ENCODE measurements at regions not wholly inside any gene's neighbourhood (a gene's known extent, or its start where the extent isn't known, plus 50 kb on each side); places are given as distances from the start of the nearest gene placed in this dataset.
"Not testable (repeated sequence)": the region's sequence is repeated elsewhere in the genome, so short reads cannot be mapped to it uniquely, and the experiment has no call there.

- Histone ChIP-seq H3K36me3 (ENCODE audit: insufficient read depth, low read length) (no peaks in the 10 kb centered on the region), H3K9me3 (ENCODE audit: insufficient read depth, low read depth, low read length) (no peaks in the 10 kb centered on the region), H3K27me3 (ENCODE audit: insufficient read depth, low read length) (no peaks in the 10 kb centered on the region), H3K9ac (ENCODE audit: low read depth, low read length) (no peak overlapping the region), H3K4me3 (ENCODE audit: low read length) (no peak overlapping the region), H3K4me1 (ENCODE audit: insufficient read depth, low read length) (no peaks in the 10 kb centered on the region), H3K27ac (ENCODE audit: low read depth, low read length) (no peak overlapping the region)
- WGBS: 90% methylated on average over 1 of the region's 1 CpG
Measured at GRCh38 chr12:20142316-20142715, 226.0 kb upstream of the PDE3A start.

- Histone ChIP-seq H3K4me1 (ENCODE audit: insufficient read depth, low read length) (no peaks in the 10 kb centered on the region), H3K4me3 (ENCODE audit: low read length) (no peak overlapping the region), H3K9ac (ENCODE audit: low read depth, low read length) (no peak overlapping the region), H3K27ac (ENCODE audit: low read depth, low read length) (no peak overlapping the region), H3K36me3 (ENCODE audit: insufficient read depth, low read length) (no peaks in the 10 kb centered on the region), H3K27me3 (ENCODE audit: insufficient read depth, low read length) (no peaks in the 10 kb centered on the region), H3K9me3 (ENCODE audit: insufficient read depth, low read depth, low read length) (no peaks in the 10 kb centered on the region)
- 66% methylated on average over 3 of the region's 3 CpGs for WGBS
Measured at GRCh38 chr12:20142956-20143355, 225.4 kb upstream of the PDE3A start.

GRCh38 chr12:20144341-20144740 is 224.0 kb upstream of the PDE3A start:
- H3K27ac ChIP-seq (ENCODE audit: low read depth, low read length): no peak overlapping the region
- no peaks in the 10 kb centered on the region for H3K27me3 ChIP-seq (ENCODE audit: insufficient read depth, low read length)
- 93% methylated on average over 3 of the region's 3 CpGs for WGBS
- no peaks in the 10 kb centered on the region for H3K4me1 ChIP-seq (ENCODE audit: insufficient read depth, low read length)
- no peak overlapping the region for H3K4me3 ChIP-seq (ENCODE audit: low read length)
- H3K36me3 ChIP-seq (ENCODE audit: insufficient read depth, low read length): no peaks in the 10 kb centered on the region
- no peak overlapping the region for H3K9ac ChIP-seq (ENCODE audit: low read depth, low read length)
- no peaks in the 10 kb centered on the region for H3K9me3 ChIP-seq (ENCODE audit: insufficient read depth, low read depth, low read length)

GRCh38 chr12:20148241-20148640 is 220.1 kb upstream of the PDE3A start:
- Histone ChIP-seq H3K9ac (ENCODE audit: low read depth, low read length) (no peak overlapping the region), H3K9me3 (ENCODE audit: insufficient read depth, low read depth, low read length) (no peaks in the 10 kb centered on the region), H3K27me3 (ENCODE audit: insufficient read depth, low read length) (no peaks in the 10 kb centered on the region), H3K4me1 (ENCODE audit: insufficient read depth, low read length) (no peaks in the 10 kb centered on the region), H3K4me3 (ENCODE audit: low read length) (no peak overlapping the region), H3K27ac (ENCODE audit: low read depth, low read length) (no peak overlapping the region), H3K36me3 (ENCODE audit: insufficient read depth, low read length) (no peaks in the 10 kb centered on the region)
- WGBS: 100% methylated on average over 1 of the region's 1 CpG

GRCh38 chr12:20150835-20151422 is 217.4 kb upstream of the PDE3A start:
- no peak overlapping the region for H3K4me3 ChIP-seq (ENCODE audit: low read length)
- no peak overlapping the region for H3K27ac ChIP-seq (ENCODE audit: low read depth, low read length)
- no peak overlapping the region for H3K9ac ChIP-seq (ENCODE audit: low read depth, low read length)
- no peaks in the 10 kb centered on the region for H3K27me3 ChIP-seq (ENCODE audit: insufficient read depth, low read length)
- no peaks in the 10 kb centered on the region for H3K4me1 ChIP-seq (ENCODE audit: insufficient read depth, low read length)
- no peaks in the 10 kb centered on the region for H3K36me3 ChIP-seq (ENCODE audit: insufficient read depth, low read length)
- 90% methylated on average over 4 of the region's 6 CpGs for WGBS
- no peaks in the 10 kb centered on the region for H3K9me3 ChIP-seq (ENCODE audit: insufficient read depth, low read depth, low read length)

GRCh38 chr12:20154052-20154451 is 214.3 kb upstream of the PDE3A start:
- H3K36me3 ChIP-seq (ENCODE audit: insufficient read depth, low read length): no peaks in the 10 kb centered on the region
- H3K27ac ChIP-seq (ENCODE audit: low read depth, low read length): no peak overlapping the region
- no peak overlapping the region for H3K4me3 ChIP-seq (ENCODE audit: low read length)
- 96% methylated on average over 1 of the region's 1 CpG for WGBS
- H3K27me3 ChIP-seq (ENCODE audit: insufficient read depth, low read length): no peaks in the 10 kb centered on the region
- no peak overlapping the region for H3K9ac ChIP-seq (ENCODE audit: low read depth, low read length)
- H3K4me1 ChIP-seq (ENCODE audit: insufficient read depth, low read length): no peaks in the 10 kb centered on the region
- H3K9me3 ChIP-seq (ENCODE audit: insufficient read depth, low read depth, low read length): no peaks in the 10 kb centered on the region

- WGBS: 96% methylated on average over 1 of the region's 1 CpG
- H3K27me3 ChIP-seq (ENCODE audit: insufficient read depth, low read length): no peaks in the 10 kb centered on the region
Measured at GRCh38 chr12:20155374-20155773, 213.0 kb upstream of the PDE3A start.

GRCh38 chr12:20160899-20161298 is 207.4 kb upstream of the PDE3A start:
- H3K4me1 ChIP-seq (ENCODE audit: insufficient read depth, low read length); H3K27me3 ChIP-seq (ENCODE audit: insufficient read depth, low read length); H3K9me3 ChIP-seq (ENCODE audit: insufficient read depth, low read depth, low read length); H3K9ac ChIP-seq (ENCODE audit: low read depth, low read length); H3K36me3 ChIP-seq (ENCODE audit: insufficient read depth, low read length); H3K4me3 ChIP-seq (ENCODE audit: low read length); H3K27ac ChIP-seq (ENCODE audit: low read depth, low read length): not testable (repeated sequence)
- 84% methylated on average over 4 of the region's 4 CpGs for WGBS

More at GRCh38 chr12:20155374-20155773, 213.0 kb upstream of the PDE3A start:
- Histone ChIP-seq H3K9me3 (ENCODE audit: insufficient read depth, low read depth, low read length) (no peaks in the 10 kb centered on the region), H3K27ac (ENCODE audit: low read depth, low read length) (no peak overlapping the region), H3K4me3 (ENCODE audit: low read length) (no peak overlapping the region), H3K4me1 (ENCODE audit: insufficient read depth, low read length) (no peaks in the 10 kb centered on the region), H3K36me3 (ENCODE audit: insufficient read depth, low read length) (no peaks in the 10 kb centered on the region), H3K9ac (ENCODE audit: low read depth, low read length) (no peak overlapping the region)

- Histone ChIP-seq H3K4me3 (ENCODE audit: low read length) (no peak overlapping the region), H3K9me3 (ENCODE audit: insufficient read depth, low read depth, low read length) (no peaks in the 10 kb centered on the region), H3K36me3 (ENCODE audit: insufficient read depth, low read length) (no peaks in the 10 kb centered on the region), H3K27me3 (ENCODE audit: insufficient read depth, low read length) (no peaks in the 10 kb centered on the region), H3K4me1 (ENCODE audit: insufficient read depth, low read length) (no peaks in the 10 kb centered on the region), H3K27ac (ENCODE audit: low read depth, low read length) (no peak overlapping the region), H3K9ac (ENCODE audit: low read depth, low read length) (no peak overlapping the region)
- WGBS: 94% methylated on average over 9 of the region's 9 CpGs
Measured at GRCh38 chr12:20174528-20175175, 193.7 kb upstream of the PDE3A start.

- no peaks in the 10 kb centered on the region for H3K9me3 ChIP-seq (ENCODE audit: insufficient read depth, low read depth, low read length)
- H3K4me1 ChIP-seq (ENCODE audit: insufficient read depth, low read length): no peaks in the 10 kb centered on the region
- H3K4me3 ChIP-seq (ENCODE audit: low read length): no peak overlapping the region
- H3K9ac ChIP-seq (ENCODE audit: low read depth, low read length): no peak overlapping the region
- no peaks in the 10 kb centered on the region for H3K36me3 ChIP-seq (ENCODE audit: insufficient read depth, low read length)
- no peak overlapping the region for H3K27ac ChIP-seq (ENCODE audit: low read depth, low read length)
- WGBS: over 99% methylated on average over 3 of the region's 3 CpGs
- no peaks in the 10 kb centered on the region for H3K27me3 ChIP-seq (ENCODE audit: insufficient read depth, low read length)
Measured at GRCh38 chr12:20175704-20176388, 192.5 kb upstream of the PDE3A start.

GRCh38 chr12:20181416-20182180 is 186.7 kb upstream of the PDE3A start:
- no peak overlapping the region for H3K4me3 ChIP-seq (ENCODE audit: low read length)
- WGBS: 87% methylated on average over 2 of the region's 2 CpGs
- no peaks in the 10 kb centered on the region for H3K36me3 ChIP-seq (ENCODE audit: insufficient read depth, low read length)

More at GRCh38 chr12:20181416-20182180, 186.7 kb upstream of the PDE3A start:
- Histone ChIP-seq H3K9me3 (ENCODE audit: insufficient read depth, low read depth, low read length) (no peaks in the 10 kb centered on the region), H3K27ac (ENCODE audit: low read depth, low read length) (no peak overlapping the region), H3K4me1 (ENCODE audit: insufficient read depth, low read length) (peaks cover 8% of the 10 kb centered on the region; the same call in 1 of the 2 replicates), H3K9ac (ENCODE audit: low read depth, low read length) (no peak overlapping the region), H3K27me3 (ENCODE audit: insufficient read depth, low read length) (no peaks in the 10 kb centered on the region)

All from HUES64 (cell line).